Keratinocyte (primary cell): ENCODE measurements at regions not wholly inside any gene's neighbourhood (a gene's known extent, or its start where the extent isn't known, plus 50 kb on each side); places are given as distances from the start of the nearest gene placed in this dataset.

Source experiments
- DNase-seq: peaks from one replicate; pipeline ENCODE4 v3.0.0-alpha.2; 2011; ENCODE audit warnings: low read depth, missing footprints, low spot score
- FAIRE-seq: peaks from 2 replicates; lab custom pipeline; 2011; peaks lifted over from hg19 to GRCh38; lab: Jason Lieb, UNC
- H2AFZ ChIP-seq: 2 replicates; pipeline ENCODE4 v1.6.0; 2012; ENCODE audit warnings: low read length, control low read depth, inconsistent platforms; ENCODE audit not compliant: control insufficient read depth
- H3K27ac ChIP-seq: 2 replicates; pipeline ENCODE4 v1.5.1; 2011; ENCODE audit warnings: low read length; ENCODE audit not compliant: control insufficient read depth, insufficient read depth
- H3K27me3 ChIP-seq: 3 replicates; pipeline ENCODE4 v1.6.0; 2011; ENCODE audit warnings: low read length; ENCODE audit not compliant: control insufficient read depth, insufficient read depth; ENCODE audit errors: extremely low read depth
- H3K36me3 ChIP-seq, 2 experiments: 2 replicates in 1 of 2; 3 replicates in 1 of 2; pipeline ENCODE4 v1.5.1; 2011; ENCODE audit warnings: low read length in 2 of 2, mild to moderate bottlenecking in 1 of 2; ENCODE audit not compliant: control insufficient read depth in 2 of 2, insufficient read depth in 2 of 2; ENCODE audit errors: extremely low read depth in 1 of 2
- H3K4me1 ChIP-seq: 3 replicates; pipeline ENCODE4 v1.5.1; 2011; ENCODE audit warnings: low read length; ENCODE audit not compliant: control insufficient read depth, insufficient read depth; ENCODE audit errors: extremely low read depth
- H3K4me2 ChIP-seq: 3 replicates; pipeline ENCODE4 v1.6.0; 2011; ENCODE audit warnings: low read depth, low read length; ENCODE audit not compliant: control insufficient read depth, insufficient read depth; ENCODE audit errors: extremely low read depth
- H3K4me3 ChIP-seq, 3 experiments: fragments of 200-600 bp in 1 of 3; sonication (generic) in 1 of 3; 2 replicates in 2 of 3; 3 replicates in 1 of 3; pipeline ENCODE4 v1.5.1; 2011 to 2016; ENCODE audit warnings: low read length in 3 of 3, mild to moderate bottlenecking in 3 of 3, control low read depth in 2 of 3, inconsistent platforms in 1 of 3, low read depth in 1 of 3, mixed read lengths in 1 of 3, mixed run types in 1 of 3, moderate library complexity in 1 of 3; ENCODE audit not compliant: control insufficient read depth in 2 of 3, insufficient read depth in 2 of 3; ENCODE audit errors: extremely low read depth in 1 of 3
- H3K79me2 ChIP-seq: 2 replicates; pipeline ENCODE4 v1.6.0; 2012; ENCODE audit warnings: low read length; ENCODE audit not compliant: control insufficient read depth, insufficient read depth
- H3K9ac ChIP-seq: 3 replicates; pipeline ENCODE4 v1.6.0; 2011; ENCODE audit warnings: low read length; ENCODE audit not compliant: control insufficient read depth, insufficient read depth; ENCODE audit errors: extremely low read depth
- H3K9me1 ChIP-seq: 3 replicates; pipeline ENCODE4 v1.6.0; 2011; ENCODE audit warnings: low read length; ENCODE audit not compliant: control insufficient read depth, insufficient read depth; ENCODE audit errors: extremely low read depth
- H3K9me3 ChIP-seq: 2 replicates; pipeline ENCODE4 v1.5.1; 2012; ENCODE audit warnings: low read depth, low read length; ENCODE audit not compliant: control insufficient read depth
- H4K20me1 ChIP-seq: 3 replicates; pipeline ENCODE4 v1.6.0; 2011; ENCODE audit warnings: low read length; ENCODE audit not compliant: control insufficient read depth, insufficient read depth; ENCODE audit errors: extremely low read depth
- CTCF ChIP-seq, 3 experiments: IDR thresholded peaks in 1 of 3; conservative IDR thresholded peaks in 1 of 3; optimal IDR thresholded peaks in 1 of 3; 2 replicates in 2 of 3; 3 replicates in 1 of 3; pipeline versions ENCODE3 to v1.5.1; 2011; ENCODE audit warnings: low read length in 3 of 3, mild to moderate bottlenecking in 3 of 3, moderate library complexity in 2 of 3, control low read depth in 1 of 3, inconsistent platforms in 1 of 3; ENCODE audit not compliant: insufficient read depth in 2 of 3; ENCODE audit errors: extremely low read depth in 1 of 3
- EZH2 ChIP-seq: IDR thresholded peaks from one replicate; pipeline ENCODE4 v1.6.1; 2012; ENCODE audit warnings: inconsistent platforms, mild to moderate bottlenecking, low read length, moderate library complexity
- dilution Hi-C: fragments of 300-500 bp; cut with MboI; formaldehyde crosslinking; loops from one replicate; pipeline ENCODE4 v1.7.0; 2020; ENCODE audit warnings: low sequenced_read_pairs; ENCODE audit not compliant: extremely low pct_ligation_motif_present

GRCh38 chr2:193276560-193276959 lies 1081.8 kb upstream of the TMEFF2 start:
- no peaks in the 10 kb centered on the region for H4K20me1 ChIP-seq
- no peaks in the 10 kb centered on the region for H3K27me3 ChIP-seq
- H3K9me3 ChIP-seq = no peaks in the 10 kb centered on the region
- no peak overlapping the region for H2AFZ ChIP-seq
- FAIRE-seq (no peak), DNase-seq (no peak)
- no peak overlapping the region for H3K4me2 ChIP-seq
- dilution Hi-C loops = no loop called here
- H3K4me3 ChIP-seq = no peak overlapping the region
- H3K79me2 ChIP-seq = no peaks in the 10 kb centered on the region
- TF ChIP-seq CTCF (optimal IDR thresholded peaks at IDR 0.05 in 1 of 3, IDR thresholded peaks at IDR 0.05 in 1 of 3, conservative IDR thresholded peaks at IDR 0.05 in 1 of 3; ENCODE audit: extremely low read depth in 1 of 3, insufficient read depth in 2 of 3, low read length in 3 of 3) = no peak
- no peak for TF ChIP-seq EZH2
- no peaks in the 10 kb centered on the region for H3K4me1 ChIP-seq
- H3K36me3 ChIP-seq = no peaks in the 10 kb centered on the region
- no peaks in the 10 kb centered on the region for H3K9me1 ChIP-seq
- no peak overlapping the region for H3K9ac ChIP-seq
- no peak overlapping the region for H3K27ac ChIP-seq

GRCh38 chr2:193276069-193276468 lies 1081.3 kb upstream of the TMEFF2 start:
- Histone ChIP-seq H3K4me1 (no peaks in the 10 kb centered on the region), H3K4me3 (no peak overlapping the region), H3K27me3 (no peaks in the 10 kb centered on the region), H3K9ac (no peak overlapping the region), H3K79me2 (no peaks in the 10 kb centered on the region), H3K9me1 (no peaks in the 10 kb centered on the region), H3K27ac (no peak overlapping the region), H3K36me3 (no peaks in the 10 kb centered on the region), H3K9me3 (no peaks in the 10 kb centered on the region), H3K4me2 (no peak overlapping the region), H2AFZ (no peak overlapping the region), H4K20me1 (no peaks in the 10 kb centered on the region)
- TF ChIP-seq EZH2 (no peak), CTCF (optimal IDR thresholded peaks at IDR 0.05 in 1 of 3, IDR thresholded peaks at IDR 0.05 in 1 of 3, conservative IDR thresholded peaks at IDR 0.05 in 1 of 3; ENCODE audit: extremely low read depth in 1 of 3, insufficient read depth in 2 of 3, low read length in 3 of 3) (no peak)
- DNase-seq (no peak), FAIRE-seq (no peak)
- dilution Hi-C loops = no loop called here
